ENCODE measurements at regions not wholly inside any gene's neighbourhood (a gene's known extent, or its start where the extent isn't known, plus 50 kb on each side); places are given as distances from the start of the nearest gene placed in this dataset.

DNA sequence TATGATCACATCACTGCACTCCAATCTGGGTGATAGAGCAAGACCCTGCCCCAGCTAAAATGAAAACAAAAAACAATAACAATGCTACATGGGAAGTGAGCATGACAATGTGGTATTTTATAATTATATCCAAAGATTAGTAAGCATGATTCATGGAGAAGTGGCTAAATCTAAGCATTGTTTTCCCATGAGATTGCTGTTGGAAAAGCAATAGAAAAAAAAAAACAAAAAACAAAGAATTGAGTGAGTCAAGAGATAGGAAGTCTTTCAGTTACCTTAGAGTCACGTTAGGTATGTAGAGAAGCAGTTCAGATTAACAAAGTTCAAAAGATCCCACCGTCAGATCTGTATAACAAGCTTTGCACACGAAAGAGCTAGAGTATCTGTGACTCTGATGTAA lies 210.3 kb upstream of the CNTN6 start:
- TF ChIP-seq, protein P1, sequence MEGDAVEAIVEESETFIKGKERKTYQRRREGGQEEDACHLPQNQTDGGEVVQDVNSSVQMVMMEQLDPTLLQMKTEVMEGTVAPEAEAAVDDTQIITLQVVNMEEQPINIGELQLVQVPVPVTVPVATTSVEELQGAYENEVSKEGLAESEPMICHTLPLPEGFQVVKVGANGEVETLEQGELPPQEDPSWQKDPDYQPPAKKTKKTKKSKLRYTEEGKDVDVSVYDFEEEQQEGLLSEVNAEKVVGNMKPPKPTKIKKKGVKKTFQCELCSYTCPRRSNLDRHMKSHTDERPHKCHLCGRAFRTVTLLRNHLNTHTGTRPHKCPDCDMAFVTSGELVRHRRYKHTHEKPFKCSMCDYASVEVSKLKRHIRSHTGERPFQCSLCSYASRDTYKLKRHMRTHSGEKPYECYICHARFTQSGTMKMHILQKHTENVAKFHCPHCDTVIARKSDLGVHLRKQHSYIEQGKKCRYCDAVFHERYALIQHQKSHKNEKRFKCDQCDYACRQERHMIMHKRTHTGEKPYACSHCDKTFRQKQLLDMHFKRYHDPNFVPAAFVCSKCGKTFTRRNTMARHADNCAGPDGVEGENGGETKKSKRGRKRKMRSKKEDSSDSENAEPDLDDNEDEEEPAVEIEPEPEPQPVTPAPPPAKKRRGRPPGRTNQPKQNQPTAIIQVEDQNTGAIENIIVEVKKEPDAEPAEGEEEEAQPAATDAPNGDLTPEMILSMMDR (IDR thresholded peaks at IDR 0.05) = no peak
- TF ChIP-seq ZFX (IDR thresholded peaks at IDR 0.05; ENCODE audit: borderline replicate concordance) = no peak
